A549 (cell line): ENCODE measurements at regions not wholly inside any gene's neighbourhood (a gene's known extent, or its start where the extent isn't known, plus 50 kb on each side); places are given as distances from the start of the nearest gene placed in this dataset.

Source experiments
- ATAC-seq, 2 experiments: fragments of 200-7000 bp in 1 of 2; fragments of >200 bp in 1 of 2; cut with Nextera tagmentation in 1 of 2; cut with Tn5 transposase in 1 of 2; 3 replicates each; pipeline versions ENCODE4 v1.8.0 to v1.9.1; 2018 to 2020; ENCODE audit warnings: mild to moderate bottlenecking in 1 of 2, moderate library complexity in 1 of 2
- CTCF ChIA-PET: fragments of 300-600 bp; sonication (Branson Sonifier 250); formaldehyde crosslinking; extraction: SDS; loops from one replicate; lab custom pipeline; 2021; ENCODE audit warnings: antibody characterized with exemption, inconsistent platforms; lab: Yijun Ruan, JAX
- POLR2A ChIA-PET: fragments of 350-600 bp; formaldehyde crosslinking; extraction: SDS; loops from one replicate; lab custom pipeline; 2021; ENCODE audit warnings: antibody characterized with exemption, inconsistent platforms; lab: Yijun Ruan, JAX
- DNase-seq, 2 experiments: peaks; one replicate each; pipeline versions ENCODE4 v3.0.0 to v3.0.0-alpha.2; 2011 to 2016; ENCODE audit warnings: low read depth in 1 of 2, low spot score in 1 of 2
- FAIRE-seq: peaks from 2 replicates; lab custom pipeline; 2011; peaks lifted over from hg19 to GRCh38; lab: Jason Lieb, UNC
- H3K27ac ChIP-seq, 2 experiments: fragments of >200 bp; sonication (Bioruptor Twin); formaldehyde crosslinking; 3 replicates each; pipeline ENCODE4 v1.5.1; 2016 to 2017
- H3K4me1 ChIP-seq: fragments of >200 bp; sonication (Bioruptor Twin); formaldehyde crosslinking; 3 replicates; pipeline ENCODE4 v1.6.1; 2016
- H3K4me2 ChIP-seq: fragments of >200 bp; sonication (Bioruptor Twin); formaldehyde crosslinking; 3 replicates; pipeline ENCODE4 v1.6.1; 2016
- H3K4me3 ChIP-seq: fragments of >200 bp; sonication (Bioruptor Twin); formaldehyde crosslinking; 3 replicates; pipeline ENCODE4 v1.5.1; 2016
- H3K9me3 ChIP-seq: fragments of >200 bp; sonication (Bioruptor Twin); formaldehyde crosslinking; 3 replicates; pipeline ENCODE4 v1.6.1; 2016
- ATOH8 ChIP-seq: fragments of 250-450 bp; sonication (Bioruptor Pico); IDR thresholded peaks from 2 replicates; pipeline ENCODE4 v1.5.0; 2020; ENCODE audit warnings: low read depth, mild to moderate bottlenecking, moderate library complexity
- CBX8 ChIP-seq: fragments of 200-600 bp; sonication (generic); IDR thresholded peaks from 2 replicates; pipeline ENCODE4 v1.6.1; 2016
- E2F6 ChIP-seq: IDR thresholded peaks from 2 replicates; pipeline ENCODE4 v1.6.1; 2012; ENCODE audit warnings: low read depth, borderline replicate concordance
- EHMT2 ChIP-seq: fragments of 200-600 bp; sonication (generic); IDR thresholded peaks from 2 replicates; pipeline ENCODE4 v1.6.1; 2016; ENCODE audit warnings: antibody characterized with exemption, low read depth, mild to moderate bottlenecking, moderate library complexity
- ELK1 ChIP-seq: fragments of 150-350 bp; IDR thresholded peaks from 2 replicates; pipeline ENCODE4 v1.6.1; 2014; ENCODE audit warnings: low read depth, mild to moderate bottlenecking, low read length
- ESRRA ChIP-seq: fragments of 150-350 bp; IDR thresholded peaks from 2 replicates; pipeline ENCODE4 v1.6.1; 2014; ENCODE audit warnings: mild to moderate bottlenecking, low read length, borderline replicate concordance
- FOSB ChIP-seq: fragments of 250-450 bp; sonication (Bioruptor Pico); IDR thresholded peaks from 2 replicates; pipeline ENCODE4 v1.5.0; 2020; ENCODE audit warnings: mild to moderate bottlenecking, moderate library complexity
- FOSL2 ChIP-seq, 2 experiments: fragments of 450-650 bp in 1 of 2; fragments of >200 bp in 1 of 2; sonication (Bioruptor Twin) in 1 of 2; formaldehyde crosslinking; IDR thresholded peaks; 2 replicates each; pipeline versions ENCODE4 v1.5.0 to v1.6.1; 2016 to 2020; ENCODE audit warnings: mild to moderate bottlenecking in 1 of 2, moderate library complexity in 1 of 2
- FOXS1 ChIP-seq: fragments of 250-450 bp; sonication (Bioruptor Pico); IDR thresholded peaks from 2 replicates; pipeline ENCODE4 v1.5.0; 2020; ENCODE audit warnings: mild to moderate bottlenecking, moderate library complexity
- HES2 ChIP-seq: fragments of >200 bp; sonication (Bioruptor Twin); formaldehyde crosslinking; IDR thresholded peaks from 2 replicates; pipeline ENCODE4 v1.6.1; 2016
- HEYL ChIP-seq: fragments of 250-450 bp; sonication (Bioruptor Pico); IDR thresholded peaks from 2 replicates; pipeline ENCODE4 v1.8.0; 2021; ENCODE audit warnings: mild to moderate bottlenecking, moderate library complexity
- HMGXB4 ChIP-seq: fragments of 250-450 bp; sonication (Bioruptor Pico); IDR thresholded peaks from 2 replicates; pipeline ENCODE4 v1.5.0; 2021; ENCODE audit warnings: mild to moderate bottlenecking, moderate library complexity, borderline replicate concordance
- HOXB5 ChIP-seq: fragments of 250-450 bp; sonication (Bioruptor Pico); IDR thresholded peaks from 2 replicates; pipeline ENCODE4 v1.5.0; 2020; ENCODE audit warnings: mild to moderate bottlenecking, moderate library complexity
- JUNB ChIP-seq: fragments of >200 bp; sonication (Bioruptor Twin); formaldehyde crosslinking; IDR thresholded peaks from 2 replicates; pipeline ENCODE4 v1.6.1; 2016
- KDM1A ChIP-seq: fragments of 200-600 bp; sonication (generic); IDR thresholded peaks from 2 replicates; pipeline ENCODE4 v1.6.1; 2016; ENCODE audit warnings: low read depth, mild to moderate bottlenecking
- MAZ ChIP-seq: fragments of 150-350 bp; IDR thresholded peaks from 2 replicates; pipeline ENCODE4 v1.6.1; 2014; ENCODE audit warnings: antibody characterized with exemption, low read depth, low read length, borderline replicate concordance
- MYC ChIP-seq: IDR thresholded peaks from 2 replicates; pipeline ENCODE4 v1.6.1; 2012; ENCODE audit warnings: mild to moderate bottlenecking, inconsistent platforms, low read length, improper control_type of control experiment, borderline replicate concordance
- NFE2L2 ChIP-seq: fragments of 150-350 bp; conservative IDR thresholded peaks from 2 replicates; pipeline ENCODE4 v1.6.1; 2014; ENCODE audit warnings: low read length
- PBX3 ChIP-seq: IDR thresholded peaks from 2 replicates; pipeline ENCODE4 v1.6.1; 2012
- PHF8 ChIP-seq: fragments of 200-600 bp; sonication (generic); IDR thresholded peaks from 2 replicates; pipeline ENCODE4 v1.6.1; 2016; ENCODE audit warnings: low read depth, mild to moderate bottlenecking, antibody characterized with exemption, moderate library complexity, borderline replicate concordance
- POLR2A ChIP-seq: IDR thresholded peaks from 2 replicates; pipeline ENCODE4 v1.6.1; 2012; ENCODE audit warnings: mild to moderate bottlenecking, low read length
- POLR2AphosphoS2 ChIP-seq: conservative IDR thresholded peaks from 2 replicates; pipeline ENCODE4 v1.6.1; 2012; ENCODE audit warnings: low read length, improper control_type of control experiment, inconsistent platforms
- RARB ChIP-seq: fragments of 250-450 bp; sonication (Bioruptor Pico); IDR thresholded peaks from 2 replicates; pipeline ENCODE4 v1.8.0; 2021; ENCODE audit warnings: mild to moderate bottlenecking, moderate library complexity
- SMC3 ChIP-seq: fragments of >200 bp; sonication (Bioruptor Twin); formaldehyde crosslinking; IDR thresholded peaks from 3 replicates; pipeline ENCODE4 v1.6.1; 2018; ENCODE audit warnings: inconsistent platforms
- ZC3H11A ChIP-seq: fragments of 450-650 bp; IDR thresholded peaks from 2 replicates; pipeline ENCODE4 v1.6.1; 2014; ENCODE audit warnings: antibody characterized with exemption, mild to moderate bottlenecking
- WGBS: methylation state at CpG from one replicate; pipeline ENCODE4 v1.1.6; 2017; ENCODE audit errors: missing lambda C conversion rate; 5-methylcytosine and 5-hydroxymethylcytosine counted together

GRCh38 chr7:106966121-106966520 lies 78.4 kb upstream of the PRKAR2B start:
- no peak for ATAC-seq
- Histone ChIP-seq H3K4me2 (no peak overlapping the region), H3K4me1 (no peaks in the 10 kb centered on the region), H3K27ac (no peak overlapping the region), H3K9me3 (no peaks in the 10 kb centered on the region), H3K4me3 (no peak overlapping the region)
- CTCF ChIA-PET: interaction anchor here (0.9 to 1.2 kb wide), 2 partner anchors 8 to 9 kb away, joined by 3 to 5 read pairs; no protein-coding TSS in a partner anchor
- 49% methylated on average over 2 of the region's 2 CpGs for WGBS
- FAIRE-seq: no peak
- no peak for DNase-seq
- POLR2A ChIA-PET: no interaction called here
- TF ChIP-seq POLR2A (no peak), HEYL (CRISPR knock-in tag) (no peak), FOSB (CRISPR knock-in tag) (no peak), FOXS1 (CRISPR knock-in tag) (no peak), E2F6 (no peak), FOSL2 (IDR thresholded peaks at IDR 0.05) (no peak), FOSL2 (CRISPR knock-in tag; IDR thresholded peaks at IDR 0.05) (no peak), EHMT2 (no peak), RARB (CRISPR knock-in tag) (no peak), ELK1 (no peak), HOXB5 (no peak), ATOH8 (CRISPR knock-in tag) (no peak), MYC (no peak), ZC3H11A (no peak), MAZ (no peak), NFE2L2 (no peak), PHF8 (no peak), PBX3 (no peak), POLR2AphosphoS2 (no peak), JUNB (no peak)
- TF ChIP-seq, all 56 proteins: peak for 0

GRCh38 chr7:106968160-106968559 lies 76.3 kb upstream of the PRKAR2B start:
- H3K4me2 ChIP-seq: no peak overlapping the region
- H3K27ac ChIP-seq: no peak overlapping the region
- ChIA-PET CTCF (interaction anchor here (0.9 to 1.5 kb wide), 2 partner anchors 506 to 792 kb away, joined by 3 read pairs; no protein-coding TSS in a partner anchor), POLR2A (no interaction called here)
- DNase-seq: no peak
- no peaks in the 10 kb centered on the region for H3K4me1 ChIP-seq
- WGBS: 57% methylated on average over 5 of the region's 5 CpGs
- TF ChIP-seq E2F6 (no peak), HES2 (no peak), MYC (no peak), KDM1A (no peak), SMC3 (no peak), HMGXB4 (no peak), ZC3H11A (no peak), ESRRA (no peak), CBX8 (no peak)
- TF ChIP-seq, all 56 proteins: peak for 0
- FAIRE-seq (no peak), ATAC-seq (no peak)
- Histone ChIP-seq H3K9me3 (no peaks in the 10 kb centered on the region), H3K4me3 (no peak overlapping the region)
